ENCODE measurements at regions not wholly inside any gene's neighbourhood (a gene's known extent, or its start where the extent isn't known, plus 50 kb on each side); places are given as distances from the start of the nearest gene placed in this dataset.

- TF ChIP-seq CTCF (conservative IDR thresholded peaks at IDR 0.05) (no peak), ZFX (IDR thresholded peaks at IDR 0.05) (no peak)
Observed at GRCh38 chr3:30271781-30272180, 334.6 kb upstream of the TGFBR2 start.
